AG09319 (cell line): ENCODE measurements at regions not wholly inside any gene's neighbourhood (a gene's known extent, or its start where the extent isn't known, plus 50 kb on each side); places are given as distances from the start of the nearest gene placed in this dataset.

Source experiments
- DNase-seq: peaks from one replicate; pipeline ENCODE4 v3.0.0-alpha.2; 2010; ENCODE audit warnings: low read depth; ENCODE audit errors: extremely low read depth
- TF ChIP-seq, protein P1 (sequence below): IDR thresholded peaks from 2 replicates; pipeline ENCODE4 v1.5.1; 2011; ENCODE audit warnings: low read depth, mild to moderate bottlenecking, inconsistent platforms, low read length, moderate library complexity

DNA sequence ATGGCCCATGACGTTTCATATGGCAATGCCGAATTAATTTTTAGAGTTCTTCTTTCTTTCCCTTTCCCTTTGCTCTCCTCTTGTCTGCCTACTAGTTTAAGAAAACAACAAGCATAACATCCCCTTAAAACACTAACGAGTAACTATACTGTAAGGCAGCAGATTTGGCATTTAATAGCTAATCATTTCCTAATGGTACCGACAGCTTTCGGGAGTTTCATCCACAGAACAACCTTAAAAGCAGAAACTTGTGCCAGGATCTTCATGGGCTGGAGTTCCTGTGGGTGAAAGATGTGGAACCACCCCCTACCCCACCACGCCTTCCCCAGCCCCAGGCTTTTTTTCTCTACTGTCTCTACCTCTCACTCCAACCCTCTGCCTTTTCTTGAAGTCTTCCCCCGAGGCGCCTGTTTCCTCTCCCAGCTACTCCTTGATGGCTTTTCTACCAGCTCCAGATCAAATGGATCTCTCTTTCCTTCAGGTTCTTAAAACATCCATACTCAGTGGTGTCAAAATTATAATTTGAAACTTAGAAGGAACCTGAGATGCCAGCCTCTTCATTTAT, 319.5 kb downstream of the PIK3R1 start:
- TF ChIP-seq, protein P1, sequence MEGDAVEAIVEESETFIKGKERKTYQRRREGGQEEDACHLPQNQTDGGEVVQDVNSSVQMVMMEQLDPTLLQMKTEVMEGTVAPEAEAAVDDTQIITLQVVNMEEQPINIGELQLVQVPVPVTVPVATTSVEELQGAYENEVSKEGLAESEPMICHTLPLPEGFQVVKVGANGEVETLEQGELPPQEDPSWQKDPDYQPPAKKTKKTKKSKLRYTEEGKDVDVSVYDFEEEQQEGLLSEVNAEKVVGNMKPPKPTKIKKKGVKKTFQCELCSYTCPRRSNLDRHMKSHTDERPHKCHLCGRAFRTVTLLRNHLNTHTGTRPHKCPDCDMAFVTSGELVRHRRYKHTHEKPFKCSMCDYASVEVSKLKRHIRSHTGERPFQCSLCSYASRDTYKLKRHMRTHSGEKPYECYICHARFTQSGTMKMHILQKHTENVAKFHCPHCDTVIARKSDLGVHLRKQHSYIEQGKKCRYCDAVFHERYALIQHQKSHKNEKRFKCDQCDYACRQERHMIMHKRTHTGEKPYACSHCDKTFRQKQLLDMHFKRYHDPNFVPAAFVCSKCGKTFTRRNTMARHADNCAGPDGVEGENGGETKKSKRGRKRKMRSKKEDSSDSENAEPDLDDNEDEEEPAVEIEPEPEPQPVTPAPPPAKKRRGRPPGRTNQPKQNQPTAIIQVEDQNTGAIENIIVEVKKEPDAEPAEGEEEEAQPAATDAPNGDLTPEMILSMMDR, result no peak
- no peak for DNase-seq

DNA sequence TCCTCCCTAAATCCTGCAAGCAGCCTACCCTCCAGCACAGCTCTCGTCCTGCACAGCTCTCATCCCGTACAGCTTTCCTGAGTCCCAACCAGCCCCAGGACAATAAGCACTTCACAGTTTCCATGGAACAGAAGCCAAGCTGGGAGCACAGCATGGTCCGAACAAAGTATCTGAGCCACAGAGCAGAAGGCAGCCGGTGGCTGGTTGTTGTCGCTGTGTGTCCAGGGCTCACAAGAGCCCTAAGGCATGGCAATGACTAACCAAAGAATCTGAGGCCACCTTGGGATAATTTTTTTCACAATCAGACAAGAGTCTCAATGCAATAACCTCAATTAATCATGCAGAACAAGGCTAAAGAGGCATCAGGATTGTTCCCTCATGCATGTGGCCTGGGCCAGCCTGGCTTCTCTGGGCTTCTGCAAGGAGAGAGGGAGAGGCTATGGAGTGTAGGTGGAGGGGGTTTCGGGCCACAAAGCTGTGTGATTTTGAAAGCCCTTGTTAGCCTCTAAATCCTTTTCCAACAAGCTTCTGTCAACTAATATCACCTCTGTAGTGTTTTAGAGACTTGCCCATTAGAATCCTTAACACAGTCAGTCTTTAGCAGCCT, 323.4 kb downstream of the PIK3R1 start:
- TF ChIP-seq, protein P1, result no peak
- no peak for DNase-seq

DNA sequence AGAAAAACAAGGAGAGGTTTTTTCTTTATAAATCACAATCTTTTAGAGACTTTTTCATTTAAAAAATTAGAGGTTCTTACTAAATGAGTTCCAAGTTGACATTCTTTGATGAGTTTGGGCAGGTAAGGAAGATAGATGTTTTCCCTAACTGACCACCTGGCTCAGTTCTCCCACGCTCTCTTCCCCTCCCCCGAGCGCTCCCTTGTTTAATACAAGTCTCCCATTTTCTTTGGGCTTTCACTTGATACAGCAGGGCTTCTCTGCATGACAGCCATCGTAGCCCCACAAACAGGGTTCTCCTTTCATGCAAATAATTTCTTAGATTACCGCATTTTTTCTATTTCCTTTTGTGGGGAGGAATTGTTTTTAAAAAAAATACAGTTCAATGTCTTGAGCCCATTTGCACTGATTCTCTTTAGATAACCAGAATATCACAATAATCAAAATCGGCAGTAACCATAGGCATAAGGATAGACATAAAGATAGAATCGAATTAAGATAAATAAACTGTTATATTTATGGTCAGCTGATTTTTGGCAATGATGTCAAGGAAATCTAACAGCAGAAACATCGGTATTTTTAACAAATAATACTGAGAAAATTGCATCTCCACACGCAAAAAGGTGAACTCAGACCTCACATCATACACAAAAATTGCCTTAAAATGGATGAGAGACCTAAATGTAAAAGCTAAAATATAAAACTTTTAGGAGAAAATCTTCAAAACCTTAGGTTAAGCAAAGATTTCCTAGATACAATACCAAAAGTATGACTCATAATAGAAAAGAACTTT, 325.4 kb downstream of the PIK3R1 start:
- DNase-seq, result no peak
- TF ChIP-seq, protein P1, result no peak

DNA sequence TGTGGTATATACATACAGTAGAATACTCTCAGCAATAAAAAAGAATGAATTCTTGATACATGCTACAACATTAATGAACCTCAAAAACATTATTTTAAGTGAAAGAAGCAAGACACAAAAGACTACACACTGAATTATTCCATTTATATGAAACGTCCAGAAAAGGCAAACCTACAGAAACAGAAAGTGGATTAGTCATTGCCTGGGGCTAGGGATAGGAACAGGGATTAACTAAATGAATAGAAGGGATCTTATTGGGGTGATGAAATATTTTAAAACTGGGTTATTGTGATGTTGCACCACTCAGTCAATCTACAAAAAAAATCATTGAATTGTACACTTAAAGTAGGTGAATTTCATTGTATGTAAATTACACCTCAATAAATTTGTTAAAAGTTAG, 326.7 kb downstream of the PIK3R1 start:
- DNase-seq, result no peak
- TF ChIP-seq, protein P1, result no peak

DNA sequence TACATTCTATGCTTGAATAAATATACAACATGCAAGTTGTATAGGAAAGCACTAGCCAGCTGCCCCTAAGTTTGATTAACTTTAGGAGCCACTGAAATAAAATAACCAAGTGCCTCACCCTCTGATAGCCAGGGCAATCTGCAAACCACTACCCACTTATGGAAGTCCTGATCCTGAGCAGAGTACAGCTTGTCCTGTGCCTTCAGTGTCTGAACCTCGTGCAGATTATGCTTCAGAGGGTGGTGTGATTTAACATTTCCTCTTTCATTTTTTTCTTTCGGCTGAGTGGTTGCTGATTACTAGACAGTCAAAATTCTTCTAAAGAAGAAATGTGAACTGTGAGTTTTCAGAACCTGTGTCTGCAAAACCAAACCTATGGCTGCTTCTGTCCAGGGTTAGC, 327.7 kb downstream of the PIK3R1 start:
- no peak for DNase-seq
- TF ChIP-seq, protein P1, result no peak

DNA sequence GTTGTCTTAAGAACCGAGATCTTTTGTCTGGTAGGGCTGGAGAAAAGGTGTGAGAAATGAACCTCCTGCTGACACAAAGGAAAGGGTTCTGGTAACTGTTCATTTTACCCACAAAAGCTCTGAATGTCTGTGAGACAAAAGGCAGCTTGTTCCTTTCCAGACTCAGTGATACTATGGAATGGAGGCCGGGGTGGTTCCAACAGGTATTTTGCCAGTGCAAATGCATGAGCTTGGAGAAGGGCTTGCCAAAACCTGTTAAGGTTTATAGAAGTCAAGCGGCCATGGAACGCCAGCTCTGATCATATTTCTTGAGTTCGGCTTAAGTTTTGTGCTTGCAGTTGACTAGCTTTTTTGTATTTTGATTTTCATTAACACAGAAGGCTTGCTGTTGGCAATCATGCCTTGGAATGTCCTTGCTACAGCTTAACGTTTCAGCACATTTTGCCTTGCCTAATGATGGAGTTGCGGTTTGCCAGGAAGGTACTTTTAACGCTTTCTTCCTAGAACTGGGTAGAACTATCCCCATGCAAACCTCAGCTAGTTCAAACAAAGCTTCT, 328.6 kb downstream of the PIK3R1 start:
- no peak for DNase-seq
- TF ChIP-seq, protein P1, result no peak
